Natural killer cell (primary cell): ENCODE measurements at regions not wholly inside any gene's neighbourhood (a gene's known extent, or its start where the extent isn't known, plus 50 kb on each side); places are given as distances from the start of the nearest gene placed in this dataset.
"Not testable (repeated sequence)": the region's sequence is repeated elsewhere in the genome, so short reads cannot be mapped to it uniquely, and the experiment has no call there.

Experiments used
- ATAC-seq, 3 donors: fragments of 150-1000 bp in 2 of 3; fragments of 200-7000 bp in 1 of 3; cut with Tn5 transposase; 1 replicate in 1 of 3; 2 replicates in 2 of 3; pipeline ENCODE4 v1.10.0; 2021; ENCODE audit warnings: mild to moderate bottlenecking in 2 of 3, moderate library complexity in 2 of 3
- DNase-seq, 2 donors: peaks; one replicate each; pipeline versions ENCODE4 v3.0.0 to v3.0.0-alpha.2; 2013 to 2021; ENCODE audit warnings: mixed read lengths in 1 of 2
- H3K27ac ChIP-seq: one replicate; pipeline ENCODE4 v1.5.1; 2013; ENCODE audit warnings: mild to moderate bottlenecking, low read length
- H3K27me3 ChIP-seq: one replicate; pipeline ENCODE4 v1.6.1; 2013; ENCODE audit warnings: low read length; ENCODE audit not compliant: control insufficient read depth, insufficient read depth
- H3K36me3 ChIP-seq: one replicate; pipeline ENCODE4 v1.6.1; 2013; ENCODE audit warnings: low read length; ENCODE audit not compliant: control insufficient read depth, insufficient read depth
- H3K4me1 ChIP-seq: one replicate; pipeline ENCODE4 v1.6.1; 2013; ENCODE audit warnings: low read length; ENCODE audit not compliant: control insufficient read depth, insufficient read depth
- H3K4me3 ChIP-seq: one replicate; pipeline ENCODE4 v1.5.1; 2013; ENCODE audit warnings: low read length
- H3K9me3 ChIP-seq: one replicate; pipeline ENCODE4 v1.6.1; 2013; ENCODE audit warnings: low read length; ENCODE audit not compliant: control insufficient read depth, insufficient read depth
- H3K27ac Mint-ChIP-seq, 2 donors: one replicate each; pipeline ENCODE4 v1.8.0; 2022; ENCODE audit warnings: mild to moderate bottlenecking in 2 of 2, mixed read lengths in 2 of 2, moderate library complexity in 1 of 2
- H3K27me3 Mint-ChIP-seq, 2 donors: one replicate each; pipeline ENCODE4 v1.8.0; 2022; ENCODE audit warnings: low read depth in 2 of 2, mixed read lengths in 2 of 2
- H3K36me3 Mint-ChIP-seq: one replicate; pipeline ENCODE4 v1.8.0; 2022; ENCODE audit warnings: mixed read lengths
- H3K4me1 Mint-ChIP-seq, 2 donors: one replicate each; pipeline ENCODE4 v1.8.0; 2022; ENCODE audit warnings: mixed read lengths in 2 of 2
- H3K4me3 Mint-ChIP-seq: one replicate; pipeline ENCODE4 v1.8.0; 2022; ENCODE audit warnings: mild to moderate bottlenecking, moderate library complexity, mixed read lengths
- H3K9me3 Mint-ChIP-seq, 2 donors: one replicate each; pipeline ENCODE4 v1.8.0; 2022; ENCODE audit warnings: mixed read lengths in 2 of 2
- WGBS: methylation state at CpG from one replicate; pipeline ENCODE4 v1.1.7; 2013; ENCODE audit warnings: missing lambda C conversion rate; ENCODE audit not compliant: insufficient coverage; 5-methylcytosine and 5-hydroxymethylcytosine counted together
- intact Hi-C: fragments of 100-400 bp; cut with micrococcal nuclease; formaldehyde crosslinking; loops from one replicate; pipeline ENCODE4 v1.14.2; 2022
- TF ChIP-seq, protein P1 (sequence below): fragments of 200-600 bp; IDR thresholded peaks from one replicate; pipeline ENCODE4 v1.8.0; 2022; ENCODE audit warnings: antibody characterized with exemption

DNA sequence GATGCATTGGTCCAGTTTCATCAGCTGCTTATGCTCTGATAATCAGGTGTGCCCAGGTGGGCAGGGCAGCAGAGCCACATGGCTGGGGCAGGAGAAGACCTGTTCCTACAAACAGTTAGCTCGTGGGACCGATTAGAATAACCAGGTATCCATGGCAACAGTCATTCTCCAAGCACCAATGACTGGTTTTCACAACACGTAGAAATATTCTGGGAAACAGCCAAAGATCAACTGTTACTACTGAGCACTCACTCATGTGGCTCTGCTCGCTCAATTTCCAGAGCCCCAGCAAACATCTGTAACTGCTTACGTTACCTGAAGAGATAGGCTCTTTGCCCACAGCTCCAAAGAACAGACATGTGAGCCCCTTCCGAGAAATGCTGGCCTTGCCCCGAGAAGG lies 302.0 kb downstream of the AGTPBP1 start:
- Mint-ChIP-seq H3K4me1 (no peaks in the 10 kb centered on the region), H3K9me3 (no peaks in the 10 kb centered on the region), H3K27ac (no peak overlapping the region), H3K36me3 (no peaks in the 10 kb centered on the region), H3K27me3 (peaks cover 22 to 49% of the 10 kb centered on the region in 2 donors), H3K4me3 (no peak overlapping the region)
- no peak for ATAC-seq
- 88% methylated on average over 7 of the region's 7 CpGs for WGBS
- H3K4me3 ChIP-seq: no peak overlapping the region
- no peaks in the 10 kb centered on the region for H3K27me3 ChIP-seq
- H3K36me3 ChIP-seq: no peaks in the 10 kb centered on the region
- no peaks in the 10 kb centered on the region for H3K9me3 ChIP-seq
- no peak for DNase-seq
- TF ChIP-seq, protein P1, sequence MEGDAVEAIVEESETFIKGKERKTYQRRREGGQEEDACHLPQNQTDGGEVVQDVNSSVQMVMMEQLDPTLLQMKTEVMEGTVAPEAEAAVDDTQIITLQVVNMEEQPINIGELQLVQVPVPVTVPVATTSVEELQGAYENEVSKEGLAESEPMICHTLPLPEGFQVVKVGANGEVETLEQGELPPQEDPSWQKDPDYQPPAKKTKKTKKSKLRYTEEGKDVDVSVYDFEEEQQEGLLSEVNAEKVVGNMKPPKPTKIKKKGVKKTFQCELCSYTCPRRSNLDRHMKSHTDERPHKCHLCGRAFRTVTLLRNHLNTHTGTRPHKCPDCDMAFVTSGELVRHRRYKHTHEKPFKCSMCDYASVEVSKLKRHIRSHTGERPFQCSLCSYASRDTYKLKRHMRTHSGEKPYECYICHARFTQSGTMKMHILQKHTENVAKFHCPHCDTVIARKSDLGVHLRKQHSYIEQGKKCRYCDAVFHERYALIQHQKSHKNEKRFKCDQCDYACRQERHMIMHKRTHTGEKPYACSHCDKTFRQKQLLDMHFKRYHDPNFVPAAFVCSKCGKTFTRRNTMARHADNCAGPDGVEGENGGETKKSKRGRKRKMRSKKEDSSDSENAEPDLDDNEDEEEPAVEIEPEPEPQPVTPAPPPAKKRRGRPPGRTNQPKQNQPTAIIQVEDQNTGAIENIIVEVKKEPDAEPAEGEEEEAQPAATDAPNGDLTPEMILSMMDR: no peak
- H3K27ac ChIP-seq: no peak overlapping the region
- intact Hi-C loops: no loop called here
- H3K4me1 ChIP-seq: no peaks in the 10 kb centered on the region

DNA sequence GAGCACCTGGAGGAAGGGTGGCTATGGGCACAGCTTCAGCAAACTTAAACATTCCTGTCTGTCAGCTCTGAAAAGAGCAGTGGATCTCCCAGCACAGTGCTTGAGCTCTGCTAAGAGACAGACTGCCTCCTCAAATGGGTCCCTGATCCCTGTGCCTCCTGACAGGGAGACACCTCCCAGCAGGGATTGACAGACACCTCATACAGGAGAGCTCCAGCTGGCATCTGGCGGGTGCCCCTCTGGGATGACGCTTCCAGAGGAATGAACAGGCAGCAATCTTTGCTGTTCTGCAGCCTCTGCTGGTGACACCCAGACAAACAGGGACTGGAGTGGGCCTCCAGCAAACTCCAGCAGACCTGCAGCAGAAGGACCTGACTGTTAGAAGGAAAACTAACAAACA lies 307.8 kb downstream of the AGTPBP1 start:
- H3K27ac ChIP-seq, intact Hi-C loops, H3K9me3 ChIP-seq, H3K36me3 ChIP-seq, H3K4me3 ChIP-seq, H3K36me3 Mint-ChIP-seq, H3K9me3 Mint-ChIP-seq, H3K27ac Mint-ChIP-seq, ATAC-seq, H3K4me3 Mint-ChIP-seq, H3K4me1 Mint-ChIP-seq, H3K27me3 ChIP-seq, DNase-seq: not testable (repeated sequence)
- peaks cover 28 to 55% of the 10 kb centered on the region in 2 donors for H3K27me3 Mint-ChIP-seq
- H3K4me1 ChIP-seq: peaks cover 10% of the 10 kb centered on the region
- WGBS: 78% methylated on average over 2 of the region's 2 CpGs

DNA sequence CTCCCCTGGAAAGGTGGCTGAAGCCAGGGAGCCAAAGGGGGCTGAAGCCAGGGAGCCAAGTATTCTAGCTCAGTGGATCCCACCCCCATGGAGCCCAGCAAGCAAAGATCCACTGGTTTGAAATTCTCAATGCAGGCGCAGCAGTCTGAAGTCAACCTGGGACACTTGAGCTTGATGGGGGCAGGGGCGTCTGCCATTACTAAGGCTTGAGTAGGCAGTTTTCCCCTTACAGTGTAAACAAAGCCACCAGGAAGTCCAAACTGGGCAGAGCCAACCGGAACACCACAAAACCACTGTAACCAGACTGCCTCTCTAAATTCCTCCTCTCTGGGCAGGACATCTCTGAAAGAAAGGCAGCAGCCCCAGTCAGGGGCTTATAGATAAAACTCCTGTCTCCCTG lies 308.2 kb downstream of the AGTPBP1 start:
- DNase-seq, H3K9me3 Mint-ChIP-seq, H3K36me3 ChIP-seq, H3K27ac Mint-ChIP-seq, intact Hi-C loops, ATAC-seq, H3K9me3 ChIP-seq, H3K27me3 ChIP-seq, H3K36me3 Mint-ChIP-seq, H3K4me1 Mint-ChIP-seq, H3K4me3 Mint-ChIP-seq, H3K4me3 ChIP-seq, H3K27ac ChIP-seq: not testable (repeated sequence)
- H3K27me3 Mint-ChIP-seq: peaks cover 31 to 55% of the 10 kb centered on the region in 2 donors
- WGBS: 22% methylated on average over 3 of the region's 3 CpGs
- H3K4me1 ChIP-seq: peaks cover 10% of the 10 kb centered on the region

DNA sequence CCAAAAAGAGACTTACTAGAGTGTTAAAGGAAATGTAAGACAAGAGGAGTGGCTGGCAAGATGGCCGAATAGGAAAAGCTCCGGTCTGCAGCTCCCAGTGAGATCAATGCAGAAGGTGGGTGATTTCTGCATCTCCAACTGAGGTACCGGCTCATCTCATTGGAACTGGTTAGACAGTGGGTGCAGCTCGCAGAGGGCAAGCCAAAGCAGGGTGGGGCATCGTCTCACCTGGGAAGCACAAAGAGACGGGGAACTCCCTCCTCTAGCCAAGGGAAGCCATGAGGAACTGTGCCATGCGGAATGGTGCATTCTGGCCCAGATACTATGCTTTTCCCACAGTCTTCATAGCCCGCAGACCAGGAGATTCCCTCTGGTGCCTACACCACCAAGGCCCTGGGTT lies 308.7 kb downstream of the AGTPBP1 start:
- Histone ChIP-seq H3K27me3 (no peaks in the 10 kb centered on the region), H3K9me3 (no peaks in the 10 kb centered on the region), H3K36me3 (no peaks in the 10 kb centered on the region), H3K4me1 (peaks cover 10% of the 10 kb centered on the region), H3K27ac (no peak overlapping the region), H3K4me3 (no peak overlapping the region)
- ATAC-seq (no peak), DNase-seq (no peak)
- Mint-ChIP-seq H3K4me3 (no peak overlapping the region), H3K4me1 (no peaks in the 10 kb centered on the region), H3K9me3 (no peaks in the 10 kb centered on the region), H3K27me3 (peaks cover 31 to 55% of the 10 kb centered on the region in 2 donors), H3K27ac (no peak overlapping the region), H3K36me3 (no peaks in the 10 kb centered on the region)
- intact Hi-C loops: no loop called here
- TF ChIP-seq, protein P1: no peak
- WGBS: 93% methylated on average over 8 of the region's 8 CpGs

DNA sequence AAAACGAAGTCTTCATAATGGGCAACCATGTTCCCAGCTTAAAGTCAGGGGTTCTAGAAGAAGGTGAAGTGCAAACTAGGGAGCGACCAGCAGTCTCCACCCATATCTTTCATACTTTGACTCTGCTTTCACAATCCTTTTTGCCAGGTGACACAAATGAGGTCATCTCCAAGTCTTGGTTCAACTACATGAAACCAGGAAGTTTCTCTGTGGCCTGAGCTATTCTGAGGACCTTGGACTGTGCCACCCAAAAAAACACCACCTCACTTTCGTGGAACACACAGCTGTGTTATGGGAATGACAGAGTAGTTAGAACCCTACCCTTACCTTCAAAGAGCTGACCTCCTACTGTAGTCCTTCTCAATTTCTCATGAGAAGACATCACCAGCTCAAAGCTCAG lies 309.2 kb downstream of the AGTPBP1 start:
- H3K36me3 Mint-ChIP-seq: no peaks in the 10 kb centered on the region
- DNase-seq (no peak), ATAC-seq (no peak)
- Histone ChIP-seq H3K4me3 (no peak overlapping the region), H3K27me3 (no peaks in the 10 kb centered on the region), H3K9me3 (no peaks in the 10 kb centered on the region), H3K27ac (no peak overlapping the region), H3K36me3 (no peaks in the 10 kb centered on the region), H3K4me1 (peaks cover 10% of the 10 kb centered on the region)
- 72% methylated on average over 2 of the region's 3 CpGs for WGBS
- no peaks in the 10 kb centered on the region for H3K9me3 Mint-ChIP-seq
- no peak overlapping the region for H3K27ac Mint-ChIP-seq
- intact Hi-C loops: no loop called here
- peaks cover 33 to 55% of the 10 kb centered on the region in 2 donors for H3K27me3 Mint-ChIP-seq
- H3K4me1 Mint-ChIP-seq: no peaks in the 10 kb centered on the region
- no peak overlapping the region for H3K4me3 Mint-ChIP-seq
- TF ChIP-seq, protein P1: no peak
